ENCODE measurements at regions not wholly inside any gene's neighbourhood (a gene's known extent, or its start where the extent isn't known, plus 50 kb on each side); places are given as distances from the start of the nearest gene placed in this dataset.
"Not testable (repeated sequence)": the region's sequence is repeated elsewhere in the genome, so short reads cannot be mapped to it uniquely, and the experiment has no call there.

GRCh38 chr2:62631160-62632085 lies 74.1 kb upstream of the EHBP1 start:
- Histone ChIP-seq H3K18ac (ENCODE audit: low read length) (no peak overlapping the region), H3K27me3 (ENCODE audit: control insufficient read depth in 3 of 3, insufficient read depth in 3 of 3, low read depth in 1 of 3, low read length in 3 of 3) (no peaks in the 10 kb centered on the region), H3K4ac (ENCODE audit: low read length) (no peak overlapping the region), H2BK5ac (ENCODE audit: low read length) (no peak overlapping the region), H3K4me2 (ENCODE audit: insufficient read depth, low read length, poor library complexity, severe bottlenecking) (no peak overlapping the region), H3K27ac (replicated peaks; ENCODE audit: low read length) (no peak overlapping the region), H3K23ac (ENCODE audit: low read depth, low read length, poor library complexity) (no peak overlapping the region), H2AK5ac (ENCODE audit: low read depth, low read length) (no peak overlapping the region), H3K4me1 (ENCODE audit: control insufficient read depth in 2 of 2, insufficient read depth in 1 of 2, low read depth in 1 of 2, low read length in 2 of 2) (no peaks in the 10 kb centered on the region), H3K14ac (ENCODE audit: low read length) (no peak overlapping the region), H3K79me1 (ENCODE audit: low read depth, low read length) (no peaks in the 10 kb centered on the region), H3K9me3 (replicated peaks in 1 of 2; ENCODE audit: control insufficient read depth in 2 of 2, insufficient read depth in 1 of 2, low read depth in 1 of 2, low read length in 2 of 2) (peaks cover 5% of the 10 kb centered on the region in 2 donors), H4K8ac (ENCODE audit: low read depth, low read length) (no peak overlapping the region), H3K36me3 (replicated peaks in 1 of 2; ENCODE audit: control insufficient read depth in 2 of 2, insufficient read depth in 2 of 2, low read length in 2 of 2) (no peaks in the 10 kb centered on the region), H4K91ac (ENCODE audit: low read depth, low read length, poor library complexity) (no peak overlapping the region), H2BK12ac (ENCODE audit: low read length) (no peak overlapping the region), H2AFZ (ENCODE audit: low read length) (no peak overlapping the region), H3K9ac (ENCODE audit: low read depth, low read length, poor library complexity) (no peak overlapping the region), H2BK120ac (ENCODE audit: low read depth, low read length) (no peak overlapping the region), H2BK15ac (ENCODE audit: low read length) (no peak overlapping the region), H3K4me3 (ENCODE audit: low read length in 2 of 2) (no peak overlapping the region)
- no peak for DNase-seq (ENCODE audit: low spot score)
- no CpG with 5 or more reads among the region's 5 CpGs for WGBS, 2 donors (ENCODE audit: extremely low coverage in 2 of 2, insufficient read length in 2 of 2, insufficient replicate concordance in 1 of 2)

- H4K91ac ChIP-seq (ENCODE audit: low read depth, low read length, poor library complexity); H3K4me2 ChIP-seq (ENCODE audit: insufficient read depth, low read length, poor library complexity, severe bottlenecking); H2BK15ac ChIP-seq (ENCODE audit: low read length); H2AK5ac ChIP-seq (ENCODE audit: low read depth, low read length); H2BK12ac ChIP-seq (ENCODE audit: low read length); H3K18ac ChIP-seq (ENCODE audit: low read length); H3K79me1 ChIP-seq (ENCODE audit: low read depth, low read length); H4K8ac ChIP-seq (ENCODE audit: low read depth, low read length); H3K14ac ChIP-seq (ENCODE audit: low read length); H3K4me3 ChIP-seq (ENCODE audit: low read length in 2 of 2); H2BK120ac ChIP-seq (ENCODE audit: low read depth, low read length); H3K4ac ChIP-seq (ENCODE audit: low read length); H3K9ac ChIP-seq (ENCODE audit: low read depth, low read length, poor library complexity); H3K9me3 ChIP-seq (replicated peaks in 1 of 2; ENCODE audit: control insufficient read depth in 2 of 2, insufficient read depth in 1 of 2, low read depth in 1 of 2, low read length in 2 of 2); DNase-seq (ENCODE audit: low spot score); H2AFZ ChIP-seq (ENCODE audit: low read length); H3K4me1 ChIP-seq (ENCODE audit: control insufficient read depth in 2 of 2, insufficient read depth in 1 of 2, low read depth in 1 of 2, low read length in 2 of 2); H3K36me3 ChIP-seq (replicated peaks in 1 of 2; ENCODE audit: control insufficient read depth in 2 of 2, insufficient read depth in 2 of 2, low read length in 2 of 2); H2BK5ac ChIP-seq (ENCODE audit: low read length); H3K27ac ChIP-seq (replicated peaks; ENCODE audit: low read length); H3K23ac ChIP-seq (ENCODE audit: low read depth, low read length, poor library complexity); H3K27me3 ChIP-seq (ENCODE audit: control insufficient read depth in 3 of 3, insufficient read depth in 3 of 3, low read depth in 1 of 3, low read length in 3 of 3): not testable (repeated sequence)
- WGBS, 2 donors (ENCODE audit: extremely low coverage in 2 of 2, insufficient read length in 2 of 2, insufficient replicate concordance in 1 of 2): no CpG with 5 or more reads among the region's 28 CpGs
Observed at GRCh38 chr2:62630206-62630605, 75.3 kb upstream of the EHBP1 start.

GRCh38 chr2:62629310-62629709 lies 76.2 kb upstream of the EHBP1 start:
- not testable (repeated sequence) for H3K18ac ChIP-seq (ENCODE audit: low read length); H3K27ac ChIP-seq (replicated peaks; ENCODE audit: low read length); H3K9ac ChIP-seq (ENCODE audit: low read depth, low read length, poor library complexity); H3K14ac ChIP-seq (ENCODE audit: low read length); H3K9me3 ChIP-seq (replicated peaks in 1 of 2; ENCODE audit: control insufficient read depth in 2 of 2, insufficient read depth in 1 of 2, low read depth in 1 of 2, low read length in 2 of 2); H4K8ac ChIP-seq (ENCODE audit: low read depth, low read length); H2AFZ ChIP-seq (ENCODE audit: low read length); H2AK5ac ChIP-seq (ENCODE audit: low read depth, low read length); H3K4ac ChIP-seq (ENCODE audit: low read length); H2BK5ac ChIP-seq (ENCODE audit: low read length); H2BK15ac ChIP-seq (ENCODE audit: low read length); DNase-seq (ENCODE audit: low spot score); H2BK12ac ChIP-seq (ENCODE audit: low read length); H3K79me1 ChIP-seq (ENCODE audit: low read depth, low read length); H3K36me3 ChIP-seq (replicated peaks in 1 of 2; ENCODE audit: control insufficient read depth in 2 of 2, insufficient read depth in 2 of 2, low read length in 2 of 2); H2BK120ac ChIP-seq (ENCODE audit: low read depth, low read length); H3K4me1 ChIP-seq (ENCODE audit: control insufficient read depth in 2 of 2, insufficient read depth in 1 of 2, low read depth in 1 of 2, low read length in 2 of 2); H4K91ac ChIP-seq (ENCODE audit: low read depth, low read length, poor library complexity); H3K4me2 ChIP-seq (ENCODE audit: insufficient read depth, low read length, poor library complexity, severe bottlenecking); H3K27me3 ChIP-seq (ENCODE audit: control insufficient read depth in 3 of 3, insufficient read depth in 3 of 3, low read depth in 1 of 3, low read length in 3 of 3); H3K4me3 ChIP-seq (ENCODE audit: low read length in 2 of 2); H3K23ac ChIP-seq (ENCODE audit: low read depth, low read length, poor library complexity)
- WGBS, 2 donors (ENCODE audit: extremely low coverage in 2 of 2, insufficient read length in 2 of 2, insufficient replicate concordance in 1 of 2): no CpG with 5 or more reads among the region's 5 CpGs

- H3K27ac ChIP-seq (replicated peaks; ENCODE audit: low read length): no peak overlapping the region
- no peaks in the 10 kb centered on the region for H3K79me1 ChIP-seq (ENCODE audit: low read depth, low read length)
- no peak overlapping the region for H2BK15ac ChIP-seq (ENCODE audit: low read length)
- H2AFZ ChIP-seq (ENCODE audit: low read length): no peak overlapping the region
- no peak overlapping the region for H2AK5ac ChIP-seq (ENCODE audit: low read depth, low read length)
- H2BK120ac ChIP-seq (ENCODE audit: low read depth, low read length): no peak overlapping the region
- no peaks in the 10 kb centered on the region for H3K36me3 ChIP-seq (replicated peaks in 1 of 2; ENCODE audit: control insufficient read depth in 2 of 2, insufficient read depth in 2 of 2, low read length in 2 of 2)
- H2BK12ac ChIP-seq (ENCODE audit: low read length): no peak overlapping the region
- H3K4ac ChIP-seq (ENCODE audit: low read length): no peak overlapping the region
- no peak overlapping the region for H4K91ac ChIP-seq (ENCODE audit: low read depth, low read length, poor library complexity)
- H2BK5ac ChIP-seq (ENCODE audit: low read length): no peak overlapping the region
- H3K23ac ChIP-seq (ENCODE audit: low read depth, low read length, poor library complexity): no peak overlapping the region
- H3K27me3 ChIP-seq (ENCODE audit: control insufficient read depth in 3 of 3, insufficient read depth in 3 of 3, low read depth in 1 of 3, low read length in 3 of 3): no peaks in the 10 kb centered on the region
- no peak overlapping the region for H3K18ac ChIP-seq (ENCODE audit: low read length)
- DNase-seq (ENCODE audit: low spot score): no peak
- WGBS, 2 donors (ENCODE audit: extremely low coverage in 2 of 2, insufficient read length in 2 of 2, insufficient replicate concordance in 1 of 2): no CpG with 5 or more reads among the region's 5 CpGs
- no peaks in the 10 kb centered on the region for H3K4me1 ChIP-seq (ENCODE audit: control insufficient read depth in 2 of 2, insufficient read depth in 1 of 2, low read depth in 1 of 2, low read length in 2 of 2)
- H3K9me3 ChIP-seq (replicated peaks in 1 of 2; ENCODE audit: control insufficient read depth in 2 of 2, insufficient read depth in 1 of 2, low read depth in 1 of 2, low read length in 2 of 2): peaks cover 0 to 5% of the 10 kb centered on the region in 2 donors
- H4K8ac ChIP-seq (ENCODE audit: low read depth, low read length): no peak overlapping the region
- no peak overlapping the region for H3K14ac ChIP-seq (ENCODE audit: low read length)
- no peak overlapping the region for H3K4me3 ChIP-seq (ENCODE audit: low read length in 2 of 2)
- no peak overlapping the region for H3K9ac ChIP-seq (ENCODE audit: low read depth, low read length, poor library complexity)
- no peak overlapping the region for H3K4me2 ChIP-seq (ENCODE audit: insufficient read depth, low read length, poor library complexity, severe bottlenecking)
Observed at GRCh38 chr2:62627667-62628066, 77.8 kb upstream of the EHBP1 start.

Measured in neuronal stem cell (in vitro differentiated cells).